Parathyroid adenoma (tissue), 2 donors: ENCODE measurements at regions not wholly inside any gene's neighbourhood (a gene's known extent, or its start where the extent isn't known, plus 50 kb on each side); places are given as distances from the start of the nearest gene placed in this dataset.

Experiments
- H2AFZ ChIP-seq: fragments of 300-600 bp; sonication (generic); one replicate; pipeline ENCODE4 v1.7.0; 2017; ENCODE audit warnings: antibody characterized with exemption, mild to moderate bottlenecking
- H3K27ac ChIP-seq: fragments of 300-600 bp; sonication (generic); one replicate; pipeline ENCODE4 v1.7.0; 2017
- H3K27me3 ChIP-seq: fragments of 300-600 bp; sonication (generic); one replicate; pipeline ENCODE4 v1.7.0; 2017; ENCODE audit warnings: low read length; ENCODE audit not compliant: control insufficient read depth, insufficient read depth
- H3K36me3 ChIP-seq: fragments of 300-600 bp; sonication (generic); one replicate; pipeline ENCODE4 v1.7.0; 2017; ENCODE audit warnings: low read length; ENCODE audit not compliant: control insufficient read depth, insufficient read depth
- H3K4me1 ChIP-seq: fragments of 300-600 bp; sonication (generic); one replicate; pipeline ENCODE4 v1.7.0; 2017; ENCODE audit warnings: control low read depth
- H3K4me2 ChIP-seq: fragments of 300-600 bp; sonication (generic); one replicate; pipeline ENCODE4 v1.7.0; 2017; ENCODE audit warnings: low read length
- H3K4me3 ChIP-seq: fragments of 300-600 bp; sonication (generic); one replicate; pipeline ENCODE4 v1.7.0; 2017; ENCODE audit warnings: low read depth, low read length
- H3K79me2 ChIP-seq: fragments of 300-600 bp; sonication (generic); one replicate; pipeline ENCODE4 v1.7.0; 2017; ENCODE audit warnings: control low read depth
- H3K9ac ChIP-seq: fragments of 300-600 bp; sonication (generic); one replicate; pipeline ENCODE4 v1.7.0; 2017; ENCODE audit warnings: mild to moderate bottlenecking
- H3K9me3 ChIP-seq: fragments of 300-600 bp; sonication (generic); one replicate; pipeline ENCODE4 v1.7.0; 2017; ENCODE audit warnings: low read length; ENCODE audit not compliant: control insufficient read depth
- TF ChIP-seq, protein P1 (sequence below): fragments of 300-600 bp; sonication (generic); IDR thresholded peaks from one replicate; pipeline ENCODE4 v1.7.0; 2017; ENCODE audit warnings: antibody characterized with exemption, mild to moderate bottlenecking
- donor health status: primary hyperparathyroidism.

DNA sequence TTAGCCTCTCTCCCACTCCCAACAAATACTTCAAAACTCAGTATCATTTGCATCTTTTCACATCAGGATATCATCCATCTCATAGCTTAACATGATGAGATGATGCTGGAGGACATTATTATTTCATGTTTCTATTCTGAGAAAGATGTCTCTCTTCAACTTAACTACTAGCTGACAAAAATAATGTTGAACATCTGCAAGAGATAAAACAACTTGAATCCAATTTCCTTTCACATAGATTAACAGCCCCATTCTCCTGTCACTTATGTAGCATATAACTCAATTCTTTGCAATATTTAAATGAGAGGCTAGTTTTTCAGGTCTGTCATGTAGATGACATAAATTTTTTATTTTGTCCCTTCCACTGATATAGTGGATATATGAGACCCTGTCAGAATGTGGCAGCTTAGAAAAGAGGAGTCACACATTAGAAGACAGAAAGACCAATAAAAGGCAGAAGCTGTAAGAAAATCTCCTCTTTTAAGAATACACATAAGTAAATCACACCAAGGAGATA lies 239.2 kb upstream of the KIF2A start:
- Histone ChIP-seq H3K27ac (no peak overlapping the region), H3K79me2 (no peaks in the 10 kb centered on the region), H3K9ac (no peak overlapping the region), H3K4me3 (no peak overlapping the region), H3K36me3 (no peaks in the 10 kb centered on the region), H3K9me3 (no peaks in the 10 kb centered on the region), H3K27me3 (no peaks in the 10 kb centered on the region), H3K4me1 (no peaks in the 10 kb centered on the region), H3K4me2 (no peak overlapping the region), H2AFZ (no peak overlapping the region)
- TF ChIP-seq, protein P1, sequence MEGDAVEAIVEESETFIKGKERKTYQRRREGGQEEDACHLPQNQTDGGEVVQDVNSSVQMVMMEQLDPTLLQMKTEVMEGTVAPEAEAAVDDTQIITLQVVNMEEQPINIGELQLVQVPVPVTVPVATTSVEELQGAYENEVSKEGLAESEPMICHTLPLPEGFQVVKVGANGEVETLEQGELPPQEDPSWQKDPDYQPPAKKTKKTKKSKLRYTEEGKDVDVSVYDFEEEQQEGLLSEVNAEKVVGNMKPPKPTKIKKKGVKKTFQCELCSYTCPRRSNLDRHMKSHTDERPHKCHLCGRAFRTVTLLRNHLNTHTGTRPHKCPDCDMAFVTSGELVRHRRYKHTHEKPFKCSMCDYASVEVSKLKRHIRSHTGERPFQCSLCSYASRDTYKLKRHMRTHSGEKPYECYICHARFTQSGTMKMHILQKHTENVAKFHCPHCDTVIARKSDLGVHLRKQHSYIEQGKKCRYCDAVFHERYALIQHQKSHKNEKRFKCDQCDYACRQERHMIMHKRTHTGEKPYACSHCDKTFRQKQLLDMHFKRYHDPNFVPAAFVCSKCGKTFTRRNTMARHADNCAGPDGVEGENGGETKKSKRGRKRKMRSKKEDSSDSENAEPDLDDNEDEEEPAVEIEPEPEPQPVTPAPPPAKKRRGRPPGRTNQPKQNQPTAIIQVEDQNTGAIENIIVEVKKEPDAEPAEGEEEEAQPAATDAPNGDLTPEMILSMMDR: no peak

GRCh38 chr5:62068554-62068953 lies 237.5 kb upstream of the KIF2A start:
- Histone ChIP-seq H3K9ac (no peak overlapping the region), H2AFZ (no peak overlapping the region)

GRCh38 chr5:62077387-62077786 lies 228.6 kb upstream of the KIF2A start:
- Histone ChIP-seq H3K4me3 (no peak overlapping the region), H3K79me2 (no peaks in the 10 kb centered on the region), H3K9me3 (no peaks in the 10 kb centered on the region), H3K36me3 (no peaks in the 10 kb centered on the region), H2AFZ (no peak overlapping the region), H3K9ac (no peak overlapping the region), H3K4me1 (no peaks in the 10 kb centered on the region), H3K27me3 (no peaks in the 10 kb centered on the region), H3K27ac (no peak overlapping the region), H3K4me2 (no peak overlapping the region)
- TF ChIP-seq, protein P1: no peak

More at GRCh38 chr5:62068554-62068953, 237.5 kb upstream of the KIF2A start:
- no peaks in the 10 kb centered on the region for H3K27me3 ChIP-seq
- H3K4me2 ChIP-seq: no peak overlapping the region
- H3K36me3 ChIP-seq: no peaks in the 10 kb centered on the region
- H3K9me3 ChIP-seq: no peaks in the 10 kb centered on the region
- TF ChIP-seq, protein P1: no peak
- no peak overlapping the region for H3K27ac ChIP-seq
- H3K79me2 ChIP-seq: no peaks in the 10 kb centered on the region
- no peak overlapping the region for H3K4me3 ChIP-seq
- no peaks in the 10 kb centered on the region for H3K4me1 ChIP-seq

- Histone ChIP-seq H3K4me2 (no peak overlapping the region), H3K9ac (no peak overlapping the region), H3K27me3 (no peaks in the 10 kb centered on the region), H3K36me3 (no peaks in the 10 kb centered on the region), H3K79me2 (no peaks in the 10 kb centered on the region), H2AFZ (no peak overlapping the region), H3K4me1 (no peaks in the 10 kb centered on the region), H3K4me3 (no peak overlapping the region), H3K27ac (no peak overlapping the region), H3K9me3 (no peaks in the 10 kb centered on the region)
- TF ChIP-seq, protein P1: no peak
Observed at GRCh38 chr5:62077823-62078550, 228.0 kb upstream of the KIF2A start.

DNA sequence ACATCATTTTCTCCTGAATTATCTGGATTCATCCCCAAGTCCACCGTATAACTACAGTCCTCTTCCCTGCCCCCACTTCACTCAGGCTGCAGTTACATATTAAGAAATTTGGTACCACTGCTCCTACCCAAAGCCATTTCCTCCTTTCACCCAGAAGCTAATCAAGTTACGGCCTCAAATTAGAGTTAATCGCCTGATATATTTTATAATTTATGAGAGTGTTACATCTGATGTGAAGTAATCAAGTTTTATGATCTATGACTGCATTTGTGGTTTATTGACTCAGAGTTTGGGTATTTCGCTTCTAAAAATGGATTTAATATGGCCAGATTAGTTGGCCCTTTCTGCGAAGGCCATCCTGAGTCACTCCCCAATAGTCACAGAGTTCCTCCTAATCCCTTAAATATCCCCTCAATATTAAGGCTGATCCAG lies 223.6 kb upstream of the KIF2A start:
- no peaks in the 10 kb centered on the region for H3K36me3 ChIP-seq
- H3K9me3 ChIP-seq: no peaks in the 10 kb centered on the region
- TF ChIP-seq, protein P1: no peak
- H2AFZ ChIP-seq: no peak overlapping the region
- H3K27me3 ChIP-seq: no peaks in the 10 kb centered on the region
- H3K9ac ChIP-seq: no peak overlapping the region
- H3K4me2 ChIP-seq: no peak overlapping the region
- no peaks in the 10 kb centered on the region for H3K79me2 ChIP-seq
- H3K4me1 ChIP-seq: no peaks in the 10 kb centered on the region
- no peak overlapping the region for H3K27ac ChIP-seq
- H3K4me3 ChIP-seq: no peak overlapping the region
